ENCODE measurements at regions not wholly inside any gene's neighbourhood (a gene's known extent, or its start where the extent isn't known, plus 50 kb on each side); places are given as distances from the start of the nearest gene placed in this dataset.
"Not testable (repeated sequence)": the region's sequence is repeated elsewhere in the genome, so short reads cannot be mapped to it uniquely, and the experiment has no call there.

- no peak for DNase-seq
These were observed 51.6 kb downstream of the RESF1 start for GRCh38 chr12:32010631-32011336.

- no peak for DNase-seq
These were observed 53.1 kb downstream of the RESF1 start for GRCh38 chr12:32012249-32012785.

GRCh38 chr12:32015036-32015435, 55.8 kb downstream of the RESF1 start:
- no peak for DNase-seq

GRCh38 chr12:32016680-32017482, 57.7 kb downstream of the RESF1 start:
- no peak for DNase-seq

GRCh38 chr12:32021346-32021773, 62.1 kb downstream of the RESF1 start:
- DNase-seq: no peak

GRCh38 chr12:32022387-32022786, 63.2 kb downstream of the RESF1 start:
- DNase-seq: not testable (repeated sequence)

GRCh38 chr12:32023861-32024260, 64.6 kb downstream of the RESF1 start:
- DNase-seq: not testable (repeated sequence)

- no peak for DNase-seq
These were observed 65.8 kb downstream of the RESF1 start for GRCh38 chr12:32024884-32025592.

GRCh38 chr12:32025906-32026305, 66.7 kb downstream of the RESF1 start:
- DNase-seq: peak; percentile 25 to 51

GRCh38 chr12:32027684-32028365, 68.6 kb downstream of the RESF1 start:
- DNase-seq: peak in 1 of 2 donors; percentile 29

GRCh38 chr12:32030151-32030550, 70.9 kb downstream of the RESF1 start:
- no peak for DNase-seq

- DNase-seq: no peak
These were observed 71.5 kb downstream of the RESF1 start for GRCh38 chr12:32030676-32031075.

- DNase-seq: no peak
These were observed 71.9 kb downstream of the RESF1 start for GRCh38 chr12:32031109-32031508.

GRCh38 chr12:32032205-32032810, 73.1 kb downstream of the RESF1 start:
- DNase-seq: no peak

- DNase-seq: no peak
These were observed 73.2 kb upstream of the BICD1 start for GRCh38 chr12:32033406-32033805.

GRCh38 chr12:32034045-32034444, 72.6 kb upstream of the BICD1 start:
- DNase-seq: no peak

- DNase-seq: no peak
These were observed 70.0 kb upstream of the BICD1 start for GRCh38 chr12:32036477-32037263.

GRCh38 chr12:32039347-32039746, 67.3 kb upstream of the BICD1 start:
- no peak for DNase-seq

GRCh38 chr12:32039917-32040575, 66.6 kb upstream of the BICD1 start:
- DNase-seq: no peak

GRCh38 chr12:32043928-32044549, 62.6 kb upstream of the BICD1 start:
- no peak for DNase-seq

All from CD4-positive, alpha-beta T cell treated with Interferon alpha-2 for 1 hour (primary cell).